H1 (cell line): ENCODE measurements at regions not wholly inside any gene's neighbourhood (a gene's known extent, or its start where the extent isn't known, plus 50 kb on each side); places are given as distances from the start of the nearest gene placed in this dataset.

ENCODE experiments used
- NANOG ChIP-seq: IDR thresholded peaks from 2 replicates; pipeline ENCODE4 v1.6.1; 2011; ENCODE audit warnings: low read length, low read depth, mild to moderate bottlenecking, inconsistent platforms; ENCODE audit not compliant: insufficient read depth, poor library complexity, severe bottlenecking
- SP2 ChIP-seq: IDR thresholded peaks from 2 replicates; pipeline ENCODE4 v1.6.1; 2012; ENCODE audit warnings: mild to moderate bottlenecking, low read length, inconsistent platforms
- TCF12 ChIP-seq: IDR thresholded peaks from 2 replicates; pipeline ENCODE4 v1.6.1; 2011; ENCODE audit warnings: low read depth, mild to moderate bottlenecking, low read length
- TF ChIP-seq, protein P1 (sequence below): IDR thresholded peaks from 2 replicates; pipeline ENCODE4 v1.6.1; 2012; ENCODE audit warnings: inconsistent platforms

DNA sequence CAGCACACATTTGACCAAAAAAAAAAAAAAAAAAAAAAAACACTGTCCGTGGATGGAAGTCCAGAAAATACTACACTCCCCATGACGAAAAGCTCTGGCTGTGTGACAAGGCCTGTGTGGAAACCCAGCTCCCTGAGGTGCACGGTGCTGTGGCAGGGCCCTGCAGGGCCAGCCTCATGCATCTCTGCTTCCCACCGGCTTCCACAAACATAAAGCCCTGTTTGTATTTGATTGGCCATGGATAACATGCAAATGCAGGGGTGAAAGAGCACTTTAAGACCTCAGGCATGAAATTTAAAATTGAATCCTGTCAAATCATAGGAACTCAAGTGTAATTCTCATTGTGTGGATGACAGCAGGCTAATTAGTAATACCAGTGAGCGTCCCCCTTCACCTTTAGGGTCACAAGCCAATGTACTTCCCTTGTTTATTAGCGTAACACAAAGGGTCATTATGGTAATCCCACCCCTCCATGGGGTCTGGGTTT lies 757.2 kb downstream of the GALR1 start (continued):
- TF ChIP-seq, protein P1, sequence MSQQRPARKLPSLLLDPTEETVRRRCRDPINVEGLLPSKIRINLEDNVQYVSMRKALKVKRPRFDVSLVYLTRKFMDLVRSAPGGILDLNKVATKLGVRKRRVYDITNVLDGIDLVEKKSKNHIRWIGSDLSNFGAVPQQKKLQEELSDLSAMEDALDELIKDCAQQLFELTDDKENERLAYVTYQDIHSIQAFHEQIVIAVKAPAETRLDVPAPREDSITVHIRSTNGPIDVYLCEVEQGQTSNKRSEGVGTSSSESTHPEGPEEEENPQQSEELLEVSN, result no peak
- TF ChIP-seq TCF12 (no peak), NANOG (no peak), SP2 (no peak)
